ENCODE measurements at regions not wholly inside any gene's neighbourhood (a gene's known extent, or its start where the extent isn't known, plus 50 kb on each side); places are given as distances from the start of the nearest gene placed in this dataset.
"Not testable (repeated sequence)": the region's sequence is repeated elsewhere in the genome, so short reads cannot be mapped to it uniquely, and the experiment has no call there.

- no peak overlapping the region for H3K4me3 Mint-ChIP-seq
- H3K36me3 Mint-ChIP-seq = no peaks in the 10 kb centered on the region
- peaks cover 0 to 12% (median 2%) of the 10 kb centered on the region in 3 donors for H3K27me3 Mint-ChIP-seq (ENCODE audit: low read depth in 3 of 3)
- no peaks in the 10 kb centered on the region for H3K4me1 Mint-ChIP-seq
- no peak overlapping the region for H3K27ac Mint-ChIP-seq
- DNase-seq = no peak
- H3K9me3 Mint-ChIP-seq = no peaks in the 10 kb centered on the region
Observed at GRCh38 chr1:90864681-90865080, 147.6 kb upstream of the BARHL2 start.

DNA sequence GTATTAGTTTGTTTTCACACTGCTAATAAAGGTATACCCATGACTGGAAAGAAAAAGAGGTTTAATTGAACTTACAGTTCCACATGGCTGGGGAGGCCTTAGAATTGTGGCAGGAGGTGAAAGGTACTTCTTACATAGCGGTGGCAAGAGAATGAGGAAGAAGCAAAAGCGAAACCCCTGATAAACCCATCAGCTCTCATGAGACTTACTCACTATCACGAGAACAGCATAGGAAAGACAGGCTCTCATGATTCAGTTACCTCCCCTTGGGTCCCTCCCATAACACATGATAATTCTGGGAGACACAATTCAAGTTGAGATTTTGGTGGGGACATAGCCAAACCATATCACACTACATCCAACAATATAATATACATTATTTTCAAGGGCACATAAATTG lies 145.7 kb upstream of the BARHL2 start:
- H3K4me1 Mint-ChIP-seq = no peaks in the 10 kb centered on the region
- peaks cover 0 to 4% (median 0%) of the 10 kb centered on the region in 3 donors for H3K36me3 Mint-ChIP-seq
- DNase-seq = no peak
- no peak overlapping the region for H3K27ac Mint-ChIP-seq
- peaks cover 0 to 12% (median 2%) of the 10 kb centered on the region in 3 donors for H3K27me3 Mint-ChIP-seq (ENCODE audit: low read depth in 3 of 3)
- H3K9me3 Mint-ChIP-seq = no peaks in the 10 kb centered on the region
- no peak overlapping the region for H3K4me3 Mint-ChIP-seq

DNA sequence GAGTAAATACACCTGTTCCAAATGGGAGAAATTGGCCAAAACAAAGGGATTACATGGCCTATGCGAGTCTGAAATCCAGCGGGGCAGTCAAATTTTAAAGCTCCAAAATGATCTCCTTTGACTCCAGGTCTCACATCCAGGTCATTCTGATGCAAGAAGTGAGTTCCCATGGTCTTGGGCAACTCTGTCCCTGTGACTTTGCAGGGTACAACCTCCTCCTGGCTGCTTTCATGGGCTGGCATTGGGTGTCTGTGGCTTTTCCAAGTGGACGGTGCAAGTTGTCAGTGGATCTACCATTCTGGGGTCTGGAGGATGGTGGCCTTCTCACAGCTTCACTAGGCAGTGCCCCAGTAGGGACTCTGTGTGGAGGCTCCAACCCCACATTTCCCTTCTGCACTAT lies 144.3 kb upstream of the BARHL2 start:
- not testable (repeated sequence) for H3K36me3 Mint-ChIP-seq, H3K27ac Mint-ChIP-seq, H3K9me3 Mint-ChIP-seq, H3K4me1 Mint-ChIP-seq, H3K4me3 Mint-ChIP-seq, DNase-seq
- H3K27me3 Mint-ChIP-seq (ENCODE audit: low read depth in 3 of 3) = peaks cover 0 to 10% (median 2%) of the 10 kb centered on the region in 3 donors

GRCh38 chr1:90856463-90857007 lies 139.4 kb upstream of the BARHL2 start:
- H3K4me1 Mint-ChIP-seq = peaks cover 3 to 8% of the 10 kb centered on the region in 2 donors
- H3K36me3 Mint-ChIP-seq = peaks cover 0 to 4% (median 0%) of the 10 kb centered on the region in 3 donors
- no peak overlapping the region for H3K27ac Mint-ChIP-seq
- H3K4me3 Mint-ChIP-seq = no peak overlapping the region
- H3K27me3 Mint-ChIP-seq (ENCODE audit: low read depth in 3 of 3) = peaks cover 9 to 13% (median 11%) of the 10 kb centered on the region in 3 donors
- DNase-seq = no peak
- no peaks in the 10 kb centered on the region for H3K9me3 Mint-ChIP-seq

- Mint-ChIP-seq H3K27me3 (ENCODE audit: low read depth in 3 of 3) (peaks cover 12 to 17% (median 15%) of the 10 kb centered on the region in 3 donors), H3K27ac (no peak overlapping the region), H3K4me3 (no peak overlapping the region)
Observed at GRCh38 chr1:90854397-90854924, 137.4 kb upstream of the BARHL2 start.

GRCh38 chr1:90851711-90852050 lies 134.6 kb upstream of the BARHL2 start:
- no peak overlapping the region for H3K27ac Mint-ChIP-seq
- H3K27me3 Mint-ChIP-seq (ENCODE audit: low read depth in 3 of 3) = peaks cover 12 to 17% (median 15%) of the 10 kb centered on the region in 3 donors
- peak overlapping the region; percentile 73 to 87 (median 81) for H3K4me3 Mint-ChIP-seq
- no peaks in the 10 kb centered on the region for H3K36me3 Mint-ChIP-seq
- no peaks in the 10 kb centered on the region for H3K9me3 Mint-ChIP-seq
- no peak for DNase-seq
- peaks cover 9 to 13% of the 10 kb centered on the region in 2 donors for H3K4me1 Mint-ChIP-seq

More at GRCh38 chr1:90854397-90854924, 137.4 kb upstream of the BARHL2 start:
- Mint-ChIP-seq H3K9me3 (no peaks in the 10 kb centered on the region), H3K4me1 (peaks cover 9 to 13% of the 10 kb centered on the region in 2 donors), H3K36me3 (peaks cover 0 to 4% (median 0%) of the 10 kb centered on the region in 3 donors)
- DNase-seq = no peak

DNA sequence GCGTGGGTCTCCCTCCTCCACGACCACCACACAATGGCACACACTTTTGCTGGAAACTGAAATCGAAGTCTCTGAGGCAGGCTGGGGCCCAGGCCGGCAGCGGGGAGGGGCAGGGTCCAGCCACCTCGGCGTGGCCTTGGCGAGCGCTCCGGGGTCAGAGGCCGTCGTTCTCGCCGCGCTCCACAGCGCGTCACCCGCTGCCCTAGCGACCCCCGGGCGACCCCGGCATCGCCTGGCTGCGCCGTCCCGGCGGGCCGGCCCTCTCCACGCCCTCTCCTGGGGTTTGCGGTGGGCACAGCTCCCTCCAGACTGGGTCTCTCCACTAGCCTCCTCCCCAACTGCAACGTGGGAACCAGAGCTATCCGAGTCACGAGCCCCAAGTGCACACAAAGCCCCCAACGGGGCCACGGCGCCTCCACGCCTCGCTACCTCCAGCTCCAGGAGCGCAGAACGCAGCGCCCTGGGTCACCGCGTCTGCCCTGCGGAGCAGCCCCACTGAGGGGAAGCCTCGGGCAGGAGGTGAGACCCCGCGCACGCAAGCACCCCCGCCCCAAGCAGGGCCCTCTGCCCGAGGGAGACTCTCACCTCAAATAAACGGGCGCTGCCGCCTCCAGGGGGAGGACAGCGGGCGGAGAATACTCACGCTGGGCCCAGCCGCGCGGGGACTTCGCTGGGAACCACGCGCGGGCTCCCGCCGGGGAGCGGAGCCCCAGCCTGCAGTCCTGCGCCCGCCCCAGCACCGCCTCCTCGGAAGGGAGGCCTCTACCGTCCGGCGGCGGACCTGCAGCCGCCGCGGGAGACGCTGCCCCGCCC lies 134.0 kb upstream of the BARHL2 start:
- Mint-ChIP-seq H3K27me3 (ENCODE audit: low read depth in 3 of 3) (peaks cover 12 to 17% (median 15%) of the 10 kb centered on the region in 3 donors), H3K9me3 (no peaks in the 10 kb centered on the region), H3K4me1 (peaks cover 9 to 13% of the 10 kb centered on the region in 2 donors), H3K4me3 (peak overlapping the region; percentile 81 to 91 (median 88)), H3K27ac (peak overlapping the region in 1 of 6 donors; percentile 34), H3K36me3 (no peaks in the 10 kb centered on the region)
- peak; percentile 62 to 74 (median 70) for DNase-seq

- Mint-ChIP-seq H3K4me3 (peak overlapping the region; percentile 81 to 91 (median 88)), H3K27ac (peak overlapping the region in 1 of 6 donors; percentile 34), H3K27me3 (ENCODE audit: low read depth in 3 of 3) (peaks cover 12 to 17% (median 15%) of the 10 kb centered on the region in 3 donors), H3K4me1 (peaks cover 9 to 13% of the 10 kb centered on the region in 2 donors), H3K9me3 (no peaks in the 10 kb centered on the region), H3K36me3 (no peaks in the 10 kb centered on the region)
- DNase-seq = peak in 1 of 3 donors; percentile 1
Observed at GRCh38 chr1:90850181-90850897, 133.2 kb upstream of the BARHL2 start.

DNA sequence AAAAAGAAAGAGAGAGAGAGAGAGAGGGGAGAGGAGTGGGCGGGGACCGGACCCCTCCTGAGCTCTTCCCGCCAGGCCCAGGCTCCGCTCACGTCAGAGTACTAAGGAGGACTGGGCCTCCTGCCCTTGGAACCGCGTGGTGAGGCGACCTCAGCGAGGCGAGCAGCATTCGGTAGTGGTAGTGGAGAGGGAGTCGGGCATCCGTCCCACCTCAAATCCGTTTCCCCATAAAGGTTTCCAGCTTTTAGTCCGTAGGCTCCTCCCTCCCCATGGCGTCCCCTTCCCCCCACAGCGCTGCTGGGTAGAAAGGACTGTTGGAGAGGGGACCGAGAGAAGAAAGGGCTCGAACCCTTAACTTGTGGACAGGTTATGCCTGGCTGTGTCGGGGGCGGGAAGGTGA lies 124.4 kb upstream of the BARHL2 start:
- Mint-ChIP-seq H3K9me3 (peaks cover 0 to 3% (median 0%) of the 10 kb centered on the region in 6 donors), H3K27me3 (ENCODE audit: low read depth in 3 of 3) (peaks cover 23 to 32% (median 31%) of the 10 kb centered on the region in 3 donors), H3K4me3 (no peak overlapping the region), H3K27ac (no peak overlapping the region), H3K36me3 (peaks cover 0 to 4% (median 0%) of the 10 kb centered on the region in 3 donors), H3K4me1 (peaks cover 2 to 5% of the 10 kb centered on the region in 2 donors)
- no peak for DNase-seq

GRCh38 chr1:90840352-90840751 lies 123.2 kb upstream of the BARHL2 start:
- Mint-ChIP-seq H3K36me3 (peaks cover 0 to 4% (median 0%) of the 10 kb centered on the region in 3 donors), H3K27me3 (ENCODE audit: low read depth in 3 of 3) (peaks cover 25 to 35% (median 34%) of the 10 kb centered on the region in 3 donors), H3K9me3 (peaks cover 0 to 3% (median 0%) of the 10 kb centered on the region in 6 donors), H3K4me1 (peaks cover 7 to 10% of the 10 kb centered on the region in 2 donors), H3K27ac (no peak overlapping the region), H3K4me3 (no peak overlapping the region)
- no peak for DNase-seq

DNA sequence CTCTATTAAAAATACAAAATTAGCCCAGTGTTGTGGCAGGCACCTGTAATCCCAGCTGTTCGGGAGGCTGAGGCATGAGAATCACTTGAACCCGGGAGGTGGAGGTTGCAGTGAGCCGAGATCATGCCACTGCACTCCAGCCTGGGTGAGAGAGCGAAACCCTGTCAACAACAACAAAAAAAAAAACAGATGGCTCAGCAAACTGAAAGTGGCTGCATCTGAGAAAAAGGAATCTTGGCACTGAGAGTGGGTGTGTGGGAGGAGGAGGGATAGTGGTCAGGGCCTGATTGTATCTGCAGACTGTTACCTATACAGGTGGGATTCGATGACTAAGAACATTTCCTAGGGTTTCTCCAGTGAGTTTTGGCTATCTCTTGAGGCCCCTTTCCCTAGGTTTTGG lies 122.2 kb upstream of the BARHL2 start:
- Mint-ChIP-seq H3K27me3 (ENCODE audit: low read depth in 3 of 3) (peaks cover 34 to 44% (median 40%) of the 10 kb centered on the region in 3 donors), H3K9me3 (peaks cover 0 to 2% (median 0%) of the 10 kb centered on the region in 6 donors), H3K4me1 (peaks cover 17 to 21% of the 10 kb centered on the region in 2 donors), H3K36me3 (peaks cover 0 to 4% (median 0%) of the 10 kb centered on the region in 3 donors), H3K27ac (no peak overlapping the region), H3K4me3 (no peak overlapping the region)
- DNase-seq = no peak

- Mint-ChIP-seq H3K9me3 (peaks cover 0 to 2% (median 0%) of the 10 kb centered on the region in 6 donors), H3K4me1 (peaks cover 19 to 25% of the 10 kb centered on the region in 2 donors), H3K4me3 (no peak overlapping the region), H3K27ac (no peak overlapping the region), H3K27me3 (ENCODE audit: low read depth in 3 of 3) (peaks cover 37 to 45% (median 44%) of the 10 kb centered on the region in 3 donors), H3K36me3 (peaks cover 0 to 2% (median 0%) of the 10 kb centered on the region in 3 donors)
- no peak for DNase-seq
Observed at GRCh38 chr1:90838720-90839119, 121.6 kb upstream of the BARHL2 start.

DNA sequence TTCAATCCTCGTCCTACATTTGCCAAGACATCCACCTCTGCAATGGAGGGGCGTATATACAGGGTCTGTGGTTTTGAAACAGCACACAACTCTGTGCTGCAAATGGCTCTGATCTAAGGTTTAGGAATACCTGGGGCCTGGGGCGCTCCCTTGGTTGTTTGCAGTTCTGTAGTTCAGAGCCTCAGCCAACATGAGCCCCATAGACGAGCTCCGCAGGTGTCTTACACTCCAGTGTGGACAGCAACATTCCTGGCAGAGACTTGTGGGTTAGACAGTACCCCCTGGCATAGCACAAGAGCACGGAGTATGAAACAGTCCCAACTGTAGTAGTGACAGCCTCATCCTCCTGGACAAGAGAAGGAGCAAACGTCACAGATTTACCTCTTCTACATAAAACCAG lies 120.3 kb upstream of the BARHL2 start:
- H3K4me3 Mint-ChIP-seq = peak overlapping the region in 1 of 5 donors; percentile 2
- H3K36me3 Mint-ChIP-seq = no peaks in the 10 kb centered on the region
- H3K9me3 Mint-ChIP-seq = peaks cover 0 to 2% (median 0%) of the 10 kb centered on the region in 6 donors
- peaks cover 45 to 48% (median 47%) of the 10 kb centered on the region in 3 donors for H3K27me3 Mint-ChIP-seq (ENCODE audit: low read depth in 3 of 3)
- no peak overlapping the region for H3K27ac Mint-ChIP-seq
- DNase-seq = no peak
- H3K4me1 Mint-ChIP-seq = peaks cover 19 to 25% of the 10 kb centered on the region in 2 donors
